CMK (cell line): ENCODE measurements at regions not wholly inside any gene's neighbourhood (a gene's known extent, or its start where the extent isn't known, plus 50 kb on each side); places are given as distances from the start of the nearest gene placed in this dataset.
"Not testable (repeated sequence)": the region's sequence is repeated elsewhere in the genome, so short reads cannot be mapped to it uniquely, and the experiment has no call there.

Source experiments
- DNase-seq: peaks from one replicate; pipeline ENCODE4 v3.0.0-alpha.2; 2010; ENCODE audit warnings: low read depth

DNA sequence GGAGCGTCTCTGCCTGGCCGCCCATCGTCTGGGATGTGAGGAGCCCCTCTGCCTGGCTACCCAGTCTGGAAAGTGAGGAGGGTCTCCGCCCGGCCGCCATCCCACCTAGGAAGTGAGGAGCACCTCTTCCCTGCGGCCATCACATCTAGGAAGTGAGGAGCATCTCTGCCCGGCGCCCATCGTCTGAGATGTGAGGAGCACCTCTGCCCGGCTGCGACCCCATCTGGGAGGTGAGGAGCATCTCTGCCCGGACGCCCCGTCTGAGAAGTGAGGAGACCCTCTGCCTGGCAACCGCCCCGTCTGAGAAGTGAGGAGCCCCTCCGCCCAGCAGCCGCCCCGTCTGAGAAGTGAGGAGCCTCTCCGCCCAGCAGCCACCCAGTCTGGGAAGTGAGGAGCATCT lies 84.5 kb downstream of the IDS start:
- not testable (repeated sequence) for DNase-seq

GRCh38 chrX:149398027-149398426 lies 107.1 kb downstream of the IDS start:
- no peak for DNase-seq

DNA sequence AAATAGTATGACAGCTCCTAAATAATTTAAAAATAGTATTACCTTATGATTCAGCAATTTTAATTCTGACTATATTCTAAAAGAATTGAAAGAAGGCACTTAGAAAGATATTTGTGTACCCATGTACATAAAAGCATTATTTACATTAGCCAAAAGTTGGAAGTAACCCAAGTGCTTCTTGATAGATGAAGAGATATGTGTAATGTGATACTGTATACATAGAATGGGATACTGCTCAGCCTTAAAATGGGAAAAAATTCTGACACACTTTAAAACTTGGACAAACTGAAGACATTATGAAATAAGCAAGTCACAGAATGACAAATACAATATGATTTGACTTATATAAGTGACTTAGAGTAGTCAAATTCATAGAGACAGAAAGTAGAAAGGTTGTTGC lies 112.2 kb downstream of the IDS start:
- DNase-seq: no peak

DNA sequence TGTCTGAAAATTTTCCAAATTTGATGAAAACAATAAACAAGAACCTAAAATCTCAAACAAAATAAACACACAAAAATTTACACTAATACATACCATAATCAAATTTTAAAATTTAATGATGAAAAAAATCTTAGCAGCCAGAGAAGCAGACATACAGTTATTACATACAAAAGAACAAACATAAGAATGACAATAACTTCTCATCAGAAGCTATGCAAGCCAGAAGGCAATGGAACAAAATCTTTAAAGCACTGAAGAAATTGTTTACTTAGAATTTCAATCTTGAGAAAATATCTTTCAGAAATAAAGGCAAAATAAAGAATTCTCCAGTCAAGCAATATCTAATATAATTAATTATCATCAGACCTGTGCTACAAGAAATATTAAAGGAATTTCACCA lies 121.3 kb downstream of the IDS start:
- DNase-seq: no peak

- DNase-seq: no peak
Observed at GRCh38 chrX:149374751-149375150, 130.4 kb downstream of the IDS start.

- no peak for DNase-seq
Observed at GRCh38 chrX:149372866-149373265, 132.2 kb downstream of the IDS start.

DNA sequence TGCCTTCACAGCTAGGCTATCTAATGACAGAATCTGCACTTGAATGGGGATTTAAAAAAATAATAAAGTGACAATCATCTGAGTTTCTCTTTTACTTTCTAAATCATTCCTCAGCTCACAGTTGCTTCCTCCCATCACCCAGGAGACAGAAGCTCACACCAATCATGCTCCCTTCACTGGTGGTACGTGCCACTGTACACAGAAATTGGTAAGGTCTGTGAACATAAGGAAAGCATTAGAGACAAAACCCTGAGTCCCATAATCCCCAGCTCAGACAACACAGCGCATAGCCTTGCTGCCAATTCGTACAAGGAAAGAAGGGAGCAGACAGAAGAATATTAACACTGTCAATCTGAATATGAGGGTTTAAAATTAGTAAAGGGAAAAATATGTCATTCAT lies 133.1 kb downstream of the IDS start:
- no peak for DNase-seq

- no peak for DNase-seq
Observed at GRCh38 chrX:149370097-149370496, 135.0 kb downstream of the IDS start.

- no peak for DNase-seq
Observed at GRCh38 chrX:149365552-149365951, 139.6 kb downstream of the IDS start.

DNA sequence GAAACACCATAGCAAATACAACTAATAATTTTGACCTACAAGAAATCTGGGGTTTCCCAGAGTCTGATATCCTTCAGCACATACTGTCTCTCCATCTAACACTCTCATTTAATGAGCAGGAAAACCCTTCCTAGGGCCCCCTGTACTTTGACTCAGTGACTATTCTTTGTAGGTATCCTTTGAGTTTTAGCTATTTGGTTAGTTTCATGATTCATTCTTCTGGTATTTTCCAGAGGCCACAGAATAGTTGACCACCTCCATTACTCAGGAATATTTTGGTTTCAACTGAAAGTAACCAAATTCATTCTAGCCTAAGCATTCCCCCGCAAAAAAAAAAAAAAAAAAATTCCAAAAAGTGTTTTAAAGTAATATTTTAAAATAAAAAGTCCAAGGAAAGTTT lies 140.0 kb downstream of the IDS start:
- no peak for DNase-seq

DNA sequence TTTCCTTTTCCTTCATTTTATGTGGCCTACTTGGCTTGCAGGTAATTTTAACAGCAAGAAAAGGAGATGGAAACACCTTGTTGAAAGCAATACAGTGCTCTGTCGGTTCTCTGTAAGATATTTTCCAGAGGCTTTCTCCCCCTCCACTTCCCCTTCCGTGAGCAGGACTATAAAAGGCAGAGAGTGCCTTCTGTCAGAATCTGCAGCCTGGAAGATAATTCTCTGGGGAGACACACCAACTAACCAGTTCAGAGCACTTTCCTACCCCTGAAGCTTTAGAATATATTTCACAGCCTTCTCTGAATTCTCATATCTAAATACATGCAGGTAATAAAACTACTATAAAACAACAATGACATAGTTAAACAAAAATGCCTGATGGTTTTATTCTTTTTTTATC lies 141.1 kb downstream of the IDS start:
- DNase-seq: no peak

GRCh38 chrX:149346306-149346705 lies 158.8 kb downstream of the IDS start:
- DNase-seq: no peak

- no peak for DNase-seq
Observed at GRCh38 chrX:149322316-149322715, 182.8 kb downstream of the IDS start.

GRCh38 chrX:149313871-149314371 lies 191.2 kb downstream of the IDS start:
- DNase-seq: no peak

DNA sequence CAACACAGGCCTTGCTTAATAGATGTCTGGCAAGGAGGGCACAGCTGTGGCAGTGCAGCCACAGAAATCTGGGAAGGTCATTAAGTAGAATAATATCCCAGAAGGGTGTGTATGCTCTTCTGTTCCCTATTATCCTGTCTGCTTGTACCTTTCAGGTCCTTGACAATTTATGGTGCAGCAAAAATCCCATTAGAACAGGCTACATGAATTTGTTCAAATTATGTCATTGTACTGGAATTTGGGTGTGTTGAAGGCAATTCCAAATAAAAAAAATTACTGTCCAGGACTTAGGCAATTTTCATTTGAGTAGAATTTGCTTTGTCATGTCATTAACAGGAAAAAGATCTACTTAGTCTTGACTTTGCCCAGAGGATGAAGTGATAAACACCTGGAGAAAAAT lies 192.1 kb downstream of the IDS start:
- DNase-seq: no peak

DNA sequence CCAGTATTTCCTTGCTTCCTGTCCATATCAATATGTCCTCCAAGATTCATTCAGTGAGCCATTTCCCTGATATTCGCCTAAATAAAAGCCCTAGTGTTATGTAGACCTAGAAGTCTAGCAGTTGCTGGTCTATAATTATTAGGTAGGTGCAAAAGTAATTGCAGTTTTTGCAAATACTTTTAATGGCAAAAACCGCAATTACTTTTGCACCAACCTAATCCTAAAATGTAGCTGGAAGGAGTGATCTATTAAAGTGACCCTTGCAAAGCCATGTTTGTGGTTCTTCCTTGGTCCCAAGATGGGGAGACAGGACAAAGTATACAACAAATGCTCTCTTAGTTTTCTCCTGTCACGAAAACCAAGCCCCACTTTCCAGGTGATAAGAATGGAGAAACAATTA lies 193.0 kb downstream of the IDS start:
- DNase-seq: no peak

- DNase-seq: no peak
Observed at GRCh38 chrX:149302705-149303104, 202.4 kb downstream of the IDS start.

DNA sequence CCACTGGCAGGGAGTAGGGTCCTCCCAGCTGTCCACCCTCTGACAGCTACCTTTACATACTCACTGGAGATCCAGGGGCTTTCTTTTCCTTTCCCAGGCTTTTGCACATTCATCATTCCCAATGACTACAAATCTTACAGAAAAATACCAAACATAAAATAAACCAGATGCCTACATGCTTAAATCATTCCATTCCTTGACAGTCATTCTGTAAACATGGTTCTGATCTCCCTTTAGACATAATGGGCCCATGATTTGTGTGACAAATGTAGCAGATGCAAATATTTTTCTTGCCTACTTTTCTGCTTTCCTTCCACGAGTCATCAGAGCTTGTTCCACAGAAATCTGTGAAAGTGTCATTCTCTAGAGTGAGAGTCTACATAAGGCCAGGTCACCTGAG lies 207.0 kb downstream of the IDS start:
- DNase-seq: no peak

GRCh38 chrX:149296092-149296491 lies 209.0 kb downstream of the IDS start:
- DNase-seq: no peak

- DNase-seq: no peak
Observed at GRCh38 chrX:149286940-149287349, 218.2 kb downstream of the IDS start.

- DNase-seq: no peak
Observed at GRCh38 chrX:149284616-149285015, 220.5 kb downstream of the IDS start.

GRCh38 chrX:149283853-149284252 lies 221.3 kb downstream of the IDS start:
- no peak for DNase-seq

GRCh38 chrX:149282909-149283308 lies 222.2 kb downstream of the IDS start:
- DNase-seq: no peak

- no peak for DNase-seq
Observed at GRCh38 chrX:149280011-149280410, 225.1 kb downstream of the IDS start.

DNA sequence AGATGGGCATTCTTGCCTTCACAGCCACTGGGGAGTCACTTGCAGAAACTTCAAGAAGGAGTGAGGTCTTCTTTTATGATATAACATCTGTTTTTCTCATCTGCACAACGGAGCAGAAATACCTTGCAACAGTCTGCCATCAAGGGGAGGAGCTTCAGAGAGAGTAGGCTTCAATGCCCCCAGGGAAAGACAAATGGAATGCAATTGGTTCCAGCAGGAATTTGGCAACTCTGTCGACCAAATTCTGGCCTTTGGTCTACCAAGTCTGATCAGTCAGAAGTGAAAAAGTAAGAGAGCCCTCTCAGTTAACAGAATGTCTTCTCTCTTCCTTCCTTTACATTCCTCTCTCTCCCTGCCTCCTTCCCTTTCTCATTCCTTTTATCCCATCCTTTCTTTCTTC lies 229.3 kb downstream of the IDS start:
- DNase-seq: no peak
